Left lung (tissue), 4 donors: ENCODE measurements at regions not wholly inside any gene's neighbourhood (a gene's known extent, or its start where the extent isn't known, plus 50 kb on each side); places are given as distances from the start of the nearest gene placed in this dataset.

Experiments
- ATAC-seq: fragments of 200-7000 bp; cut with Tn5 transposase; one replicate; pipeline ENCODE4 v1.9.1; 2020; ENCODE audit warnings: moderate library complexity
- DNase-seq, 4 donors: peaks; one replicate each; pipeline ENCODE4 v3.0.0-alpha.2; 2013 to 2020
- H3K27ac ChIP-seq, 2 donors: fragments of 200-600 bp; sonication (generic) in 1 of 2; one replicate each; pipeline versions ENCODE4 v1.5.0 to v1.8.0; 2020 to 2021
- H3K27me3 ChIP-seq, 2 donors: fragments of 200-600 bp; sonication (generic) in 1 of 2; one replicate each; pipeline versions ENCODE4 v1.5.0 to v1.8.0; 2020 to 2021
- H3K36me3 ChIP-seq, 2 donors: fragments of 200-600 bp; sonication (generic) in 1 of 2; one replicate each; pipeline versions ENCODE4 v1.5.0 to v1.8.0; 2020 to 2021
- H3K4me1 ChIP-seq, 2 donors: fragments of 200-600 bp; one replicate each; pipeline ENCODE4 v1.8.0; 2021
- H3K4me3 ChIP-seq, 2 donors: fragments of 200-600 bp; sonication (generic) in 1 of 2; one replicate each; pipeline versions ENCODE4 v1.5.0 to v1.8.0; 2020 to 2021; ENCODE audit warnings: mild to moderate bottlenecking in 1 of 2
- H3K9me3 ChIP-seq, 2 donors: fragments of 200-600 bp; sonication (generic) in 1 of 2; one replicate each; pipeline versions ENCODE4 v1.5.0 to v1.8.0; 2020 to 2021
- CTCF ChIP-seq, 2 donors: fragments of 200-600 bp; sonication (generic) in 1 of 2; IDR thresholded peaks; one replicate each; pipeline versions ENCODE4 v1.5.0 to v1.8.0; 2021; ENCODE audit warnings: antibody characterized with exemption in 2 of 2
- intact Hi-C, 2 donors: fragments of 100-400 bp; cut with DNase I; formaldehyde crosslinking; loops; one replicate each; pipeline versions ENCODE4 v1.11.2 to v1.14.2; 2022
- donor health status: DM: no; HTN: yes; CAD: no.
- donor health status: DM: no; HTN: no; CAD: no.

GRCh38 chr13:40456397-40456953 is 210.0 kb downstream of the FOXO1 start:
- no peak for ATAC-seq
- H3K4me1 ChIP-seq, result no peaks in the 10 kb centered on the region
- intact Hi-C loops, result no loop called here
- no peaks in the 10 kb centered on the region for H3K36me3 ChIP-seq
- no peaks in the 10 kb centered on the region for H3K9me3 ChIP-seq
- DNase-seq, result no peak
- no peak overlapping the region for H3K27ac ChIP-seq
- H3K27me3 ChIP-seq, result no peaks in the 10 kb centered on the region
- TF ChIP-seq CTCF (IDR thresholded peaks at IDR 0.05), result no peak
- no peak overlapping the region for H3K4me3 ChIP-seq

- no peaks in the 10 kb centered on the region for H3K4me1 ChIP-seq
- no peak overlapping the region for H3K4me3 ChIP-seq
- H3K36me3 ChIP-seq, result no peaks in the 10 kb centered on the region
- intact Hi-C loops, result no loop called here
- H3K27me3 ChIP-seq, result no peaks in the 10 kb centered on the region
- no peak overlapping the region for H3K27ac ChIP-seq
- H3K9me3 ChIP-seq, result no peaks in the 10 kb centered on the region
- no peak for DNase-seq
- TF ChIP-seq CTCF (IDR thresholded peaks at IDR 0.05), result no peak
- no peak for ATAC-seq
Observed at GRCh38 chr13:40456979-40457553, 209.4 kb downstream of the FOXO1 start.

GRCh38 chr13:40457929-40458719 is 208.3 kb downstream of the FOXO1 start:
- Histone ChIP-seq H3K36me3 (no peaks in the 10 kb centered on the region), H3K4me1 (no peaks in the 10 kb centered on the region), H3K27ac (no peak overlapping the region), H3K27me3 (no peaks in the 10 kb centered on the region), H3K4me3 (no peak overlapping the region), H3K9me3 (no peaks in the 10 kb centered on the region)
- intact Hi-C loops, result no loop called here
- TF ChIP-seq CTCF (IDR thresholded peaks at IDR 0.05), result no peak
- DNase-seq (no peak), ATAC-seq (no peak)

GRCh38 chr13:40458720-40458990 is 207.8 kb downstream of the FOXO1 start:
- Histone ChIP-seq H3K27me3 (no peaks in the 10 kb centered on the region), H3K4me3 (no peak overlapping the region), H3K27ac (no peak overlapping the region), H3K36me3 (no peaks in the 10 kb centered on the region), H3K9me3 (no peaks in the 10 kb centered on the region), H3K4me1 (no peaks in the 10 kb centered on the region)
- no peak for ATAC-seq
- TF ChIP-seq CTCF (IDR thresholded peaks at IDR 0.05), result no peak
- DNase-seq, result no peak
- intact Hi-C loops, result no loop called here

- intact Hi-C loops, result no loop called here
- no peaks in the 10 kb centered on the region for H3K9me3 ChIP-seq
- no peak overlapping the region for H3K4me3 ChIP-seq
- H3K4me1 ChIP-seq, result no peaks in the 10 kb centered on the region
- no peaks in the 10 kb centered on the region for H3K27me3 ChIP-seq
- DNase-seq, result no peak
- TF ChIP-seq CTCF (IDR thresholded peaks at IDR 0.05), result no peak
- no peaks in the 10 kb centered on the region for H3K36me3 ChIP-seq
- ATAC-seq, result no peak
- no peak overlapping the region for H3K27ac ChIP-seq
Observed at GRCh38 chr13:40460116-40460515, 206.3 kb downstream of the FOXO1 start.
